HG02870 (cell line): ENCODE measurements at regions not wholly inside any gene's neighbourhood (a gene's known extent, or its start where the extent isn't known, plus 50 kb on each side); places are given as distances from the start of the nearest gene placed in this dataset.
"Not testable (repeated sequence)": the region's sequence is repeated elsewhere in the genome, so short reads cannot be mapped to it uniquely, and the experiment has no call there.

Source experiments
- ATAC-seq: cut with Tn5 transposase; IDR thresholded peaks from one replicate; pipeline ENCODE4 v1.9.1; 2021; ENCODE audit warnings: mild to moderate bottlenecking, moderate library complexity; ENCODE audit not compliant: unreplicated experiment

GRCh38 chr20:47844568-47844906, 59.3 kb upstream of the SULF2 start:
- not testable (repeated sequence) for ATAC-seq

GRCh38 chr20:47843886-47844567, 58.7 kb upstream of the SULF2 start:
- ATAC-seq, result no peak

GRCh38 chr20:47842950-47843349, 57.7 kb upstream of the SULF2 start:
- ATAC-seq, result not testable (repeated sequence)

GRCh38 chr20:47842004-47842403, 56.7 kb upstream of the SULF2 start:
- ATAC-seq, result not testable (repeated sequence)

GRCh38 chr20:47836256-47836817, 51.1 kb upstream of the SULF2 start:
- ATAC-seq, result not testable (repeated sequence)
